Parathyroid adenoma (tissue), 2 donors: ENCODE measurements at regions not wholly inside any gene's neighbourhood (a gene's known extent, or its start where the extent isn't known, plus 50 kb on each side); places are given as distances from the start of the nearest gene placed in this dataset.

Experiments used
- H2AFZ ChIP-seq: fragments of 300-600 bp; sonication (generic); one replicate; pipeline ENCODE4 v1.7.0; 2017; ENCODE audit warnings: antibody characterized with exemption, mild to moderate bottlenecking
- H3K27ac ChIP-seq: fragments of 300-600 bp; sonication (generic); one replicate; pipeline ENCODE4 v1.7.0; 2017
- H3K27me3 ChIP-seq: fragments of 300-600 bp; sonication (generic); one replicate; pipeline ENCODE4 v1.7.0; 2017; ENCODE audit warnings: low read length; ENCODE audit not compliant: control insufficient read depth, insufficient read depth
- H3K36me3 ChIP-seq: fragments of 300-600 bp; sonication (generic); one replicate; pipeline ENCODE4 v1.7.0; 2017; ENCODE audit warnings: low read length; ENCODE audit not compliant: control insufficient read depth, insufficient read depth
- H3K4me1 ChIP-seq: fragments of 300-600 bp; sonication (generic); one replicate; pipeline ENCODE4 v1.7.0; 2017; ENCODE audit warnings: control low read depth
- H3K4me2 ChIP-seq: fragments of 300-600 bp; sonication (generic); one replicate; pipeline ENCODE4 v1.7.0; 2017; ENCODE audit warnings: low read length
- H3K4me3 ChIP-seq: fragments of 300-600 bp; sonication (generic); one replicate; pipeline ENCODE4 v1.7.0; 2017; ENCODE audit warnings: low read depth, low read length
- H3K79me2 ChIP-seq: fragments of 300-600 bp; sonication (generic); one replicate; pipeline ENCODE4 v1.7.0; 2017; ENCODE audit warnings: control low read depth
- H3K9ac ChIP-seq: fragments of 300-600 bp; sonication (generic); one replicate; pipeline ENCODE4 v1.7.0; 2017; ENCODE audit warnings: mild to moderate bottlenecking
- H3K9me3 ChIP-seq: fragments of 300-600 bp; sonication (generic); one replicate; pipeline ENCODE4 v1.7.0; 2017; ENCODE audit warnings: low read length; ENCODE audit not compliant: control insufficient read depth
- CTCF ChIP-seq: fragments of 300-600 bp; sonication (generic); IDR thresholded peaks from one replicate; pipeline ENCODE4 v1.7.0; 2017; ENCODE audit warnings: antibody characterized with exemption, mild to moderate bottlenecking
- donor health status: primary hyperparathyroidism.

- Histone ChIP-seq H3K36me3 (no peaks in the 10 kb centered on the region), H3K27me3 (no peaks in the 10 kb centered on the region), H3K9me3 (no peaks in the 10 kb centered on the region), H3K4me2 (no peak overlapping the region), H3K79me2 (no peaks in the 10 kb centered on the region), H3K4me1 (no peaks in the 10 kb centered on the region), H3K4me3 (no peak overlapping the region), H3K9ac (no peak overlapping the region), H3K27ac (no peak overlapping the region), H2AFZ (no peak overlapping the region)
- TF ChIP-seq CTCF, result no peak
These were observed 118.7 kb upstream of the NEBL start for GRCh38 chr10:21015851-21016250.

- no peaks in the 10 kb centered on the region for H3K27me3 ChIP-seq
- no peak overlapping the region for H3K27ac ChIP-seq
- no peaks in the 10 kb centered on the region for H3K4me1 ChIP-seq
- no peak overlapping the region for H3K9ac ChIP-seq
- H3K4me3 ChIP-seq, result no peak overlapping the region
- H3K9me3 ChIP-seq, result no peaks in the 10 kb centered on the region
- TF ChIP-seq CTCF, result no peak
- no peaks in the 10 kb centered on the region for H3K36me3 ChIP-seq
- H3K79me2 ChIP-seq, result no peaks in the 10 kb centered on the region
- H2AFZ ChIP-seq, result no peak overlapping the region
- H3K4me2 ChIP-seq, result no peak overlapping the region
These were observed 117.0 kb upstream of the NEBL start for GRCh38 chr10:21014141-21014540.

GRCh38 chr10:21011433-21012018 is 114.4 kb upstream of the NEBL start:
- Histone ChIP-seq H3K9me3 (no peaks in the 10 kb centered on the region), H3K4me2 (no peak overlapping the region), H3K4me3 (no peak overlapping the region), H2AFZ (no peak overlapping the region), H3K9ac (no peak overlapping the region), H3K27me3 (no peaks in the 10 kb centered on the region), H3K4me1 (no peaks in the 10 kb centered on the region), H3K36me3 (no peaks in the 10 kb centered on the region), H3K27ac (no peak overlapping the region), H3K79me2 (peaks cover 3% of the 10 kb centered on the region)
- TF ChIP-seq CTCF, result no peak

- no peak overlapping the region for H3K9ac ChIP-seq
- H3K27me3 ChIP-seq, result no peaks in the 10 kb centered on the region
- no peak overlapping the region for H3K27ac ChIP-seq
- no peaks in the 10 kb centered on the region for H3K36me3 ChIP-seq
- no peaks in the 10 kb centered on the region for H3K4me1 ChIP-seq
- H3K4me3 ChIP-seq, result no peak overlapping the region
- peaks cover 5% of the 10 kb centered on the region for H3K79me2 ChIP-seq
- TF ChIP-seq CTCF, result no peak
- H3K4me2 ChIP-seq, result no peak overlapping the region
- H3K9me3 ChIP-seq, result no peaks in the 10 kb centered on the region
- H2AFZ ChIP-seq, result no peak overlapping the region
These were observed 113.5 kb upstream of the NEBL start for GRCh38 chr10:21010615-21011014.

GRCh38 chr10:21003240-21003822 is 106.2 kb upstream of the NEBL start:
- Histone ChIP-seq H3K36me3 (no peaks in the 10 kb centered on the region), H3K4me3 (no peak overlapping the region), H3K4me1 (peaks cover 2% of the 10 kb centered on the region), H3K27me3 (no peaks in the 10 kb centered on the region), H3K79me2 (peaks cover 11% of the 10 kb centered on the region), H3K4me2 (no peak overlapping the region), H2AFZ (no peak overlapping the region), H3K9me3 (no peaks in the 10 kb centered on the region), H3K27ac (no peak overlapping the region), H3K9ac (no peak overlapping the region)
- no peak for TF ChIP-seq CTCF
